Fibroblast of lung (primary cell): ENCODE measurements at regions not wholly inside any gene's neighbourhood (a gene's known extent, or its start where the extent isn't known, plus 50 kb on each side); places are given as distances from the start of the nearest gene placed in this dataset.

Experiments
- EZH2 ChIP-seq: IDR thresholded peaks from 2 replicates; pipeline ENCODE4 v1.5.1; 2012; ENCODE audit warnings: low read length, control low read depth, mild to moderate bottlenecking; ENCODE audit errors: missing control alignments
- TF ChIP-seq, protein P1 (sequence below), 2 donors: IDR thresholded peaks in 1 of 2; conservative IDR thresholded peaks in 1 of 2; 1 replicate in 1 of 2; 2 replicates in 1 of 2; pipeline ENCODE4 v1.5.1; 2011 to 2012; ENCODE audit warnings: low read length in 2 of 2, control low read depth in 1 of 2, inconsistent platforms in 1 of 2, low read depth in 1 of 2, mild to moderate bottlenecking in 1 of 2

- TF ChIP-seq, protein P1, sequence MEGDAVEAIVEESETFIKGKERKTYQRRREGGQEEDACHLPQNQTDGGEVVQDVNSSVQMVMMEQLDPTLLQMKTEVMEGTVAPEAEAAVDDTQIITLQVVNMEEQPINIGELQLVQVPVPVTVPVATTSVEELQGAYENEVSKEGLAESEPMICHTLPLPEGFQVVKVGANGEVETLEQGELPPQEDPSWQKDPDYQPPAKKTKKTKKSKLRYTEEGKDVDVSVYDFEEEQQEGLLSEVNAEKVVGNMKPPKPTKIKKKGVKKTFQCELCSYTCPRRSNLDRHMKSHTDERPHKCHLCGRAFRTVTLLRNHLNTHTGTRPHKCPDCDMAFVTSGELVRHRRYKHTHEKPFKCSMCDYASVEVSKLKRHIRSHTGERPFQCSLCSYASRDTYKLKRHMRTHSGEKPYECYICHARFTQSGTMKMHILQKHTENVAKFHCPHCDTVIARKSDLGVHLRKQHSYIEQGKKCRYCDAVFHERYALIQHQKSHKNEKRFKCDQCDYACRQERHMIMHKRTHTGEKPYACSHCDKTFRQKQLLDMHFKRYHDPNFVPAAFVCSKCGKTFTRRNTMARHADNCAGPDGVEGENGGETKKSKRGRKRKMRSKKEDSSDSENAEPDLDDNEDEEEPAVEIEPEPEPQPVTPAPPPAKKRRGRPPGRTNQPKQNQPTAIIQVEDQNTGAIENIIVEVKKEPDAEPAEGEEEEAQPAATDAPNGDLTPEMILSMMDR (conservative IDR thresholded peaks at IDR 0.05 in 1 of 2, IDR thresholded peaks at IDR 0.05 in 1 of 2; ENCODE audit: low read depth in 1 of 2, low read length in 2 of 2): no peak
- TF ChIP-seq EZH2: no peak
Observed at GRCh38 chr2:140158259-140158658, 1378.1 kb upstream of the NXPH2 start.
